HG03060 (cell line): ENCODE measurements at regions not wholly inside any gene's neighbourhood (a gene's known extent, or its start where the extent isn't known, plus 50 kb on each side); places are given as distances from the start of the nearest gene placed in this dataset.
"Not testable (repeated sequence)": the region's sequence is repeated elsewhere in the genome, so short reads cannot be mapped to it uniquely, and the experiment has no call there.

Experiments
- ATAC-seq: cut with Tn5 transposase; IDR thresholded peaks from one replicate; pipeline ENCODE4 v1.9.1; 2021; ENCODE audit warnings: low read depth, moderate number of reproducible peaks; ENCODE audit not compliant: unreplicated experiment

- ATAC-seq, result no peak
Measured at GRCh38 chr4:187098429-187098828, 374.8 kb upstream of the FAT1 start.

GRCh38 chr4:187103351-187103750, 379.7 kb upstream of the FAT1 start:
- ATAC-seq, result no peak

GRCh38 chr4:187108845-187109244, 385.2 kb upstream of the FAT1 start:
- ATAC-seq, result no peak

- ATAC-seq, result no peak
Measured at GRCh38 chr4:187109636-187110035, 386.0 kb upstream of the FAT1 start.

GRCh38 chr4:187118166-187118565, 394.5 kb upstream of the FAT1 start:
- ATAC-seq, result no peak

GRCh38 chr4:187118602-187119120, 395.0 kb upstream of the FAT1 start:
- no peak for ATAC-seq

GRCh38 chr4:187124331-187124730, 400.7 kb upstream of the FAT1 start:
- no peak for ATAC-seq

GRCh38 chr4:187125062-187125461, 401.4 kb upstream of the FAT1 start:
- no peak for ATAC-seq

GRCh38 chr4:187127456-187127855, 403.8 kb upstream of the FAT1 start:
- no peak for ATAC-seq

- no peak for ATAC-seq
Measured at GRCh38 chr4:187128222-187128621, 404.6 kb upstream of the FAT1 start.

- ATAC-seq, result no peak
Measured at GRCh38 chr4:187128976-187129375, 405.3 kb upstream of the FAT1 start.

- ATAC-seq, result not testable (repeated sequence)
Measured at GRCh38 chr4:187131826-187132225, 408.2 kb upstream of the FAT1 start.

GRCh38 chr4:187135878-187136277, 412.2 kb upstream of the FAT1 start:
- no peak for ATAC-seq

- no peak for ATAC-seq
Measured at GRCh38 chr4:187139141-187139540, 415.5 kb upstream of the FAT1 start.

- ATAC-seq, result no peak
Measured at GRCh38 chr4:187141101-187141500, 417.4 kb upstream of the FAT1 start.

GRCh38 chr4:187149229-187149945, 425.7 kb upstream of the FAT1 start:
- ATAC-seq, result no peak

- no peak for ATAC-seq
Measured at GRCh38 chr4:187157380-187157958, 433.8 kb upstream of the FAT1 start.

GRCh38 chr4:187158003-187158402, 434.3 kb upstream of the FAT1 start:
- no peak for ATAC-seq

GRCh38 chr4:187160486-187160885, 436.8 kb upstream of the FAT1 start:
- no peak for ATAC-seq

GRCh38 chr4:187166886-187167512, 443.3 kb upstream of the FAT1 start:
- ATAC-seq, result no peak

GRCh38 chr4:187171706-187172339, 448.2 kb upstream of the FAT1 start:
- no peak for ATAC-seq
